Upper lobe of left lung (tissue), 6 donors: ENCODE measurements at regions not wholly inside any gene's neighbourhood (a gene's known extent, or its start where the extent isn't known, plus 50 kb on each side); places are given as distances from the start of the nearest gene placed in this dataset.

ENCODE experiments used
- ATAC-seq, 2 donors: fragments of 200-7000 bp; cut with Tn5 transposase; one replicate each; pipeline ENCODE4 v1.9.1; 2022; ENCODE audit warnings: mild to moderate bottlenecking in 2 of 2, moderate library complexity in 2 of 2; ENCODE audit not compliant: low FRiP score in 2 of 2
- DNase-seq, 2 donors: peaks; one replicate each; pipeline ENCODE4 v3.0.0-alpha.2; 2019 to 2020
- H3K27ac ChIP-seq, 4 donors: fragments of 200-600 bp; sonication (generic); one replicate each; pipeline ENCODE4 v1.5.1; 2016 to 2019
- H3K27me3 ChIP-seq, 4 donors: fragments of 200-600 bp; sonication (generic); one replicate each; pipeline ENCODE4 v1.5.1; 2017 to 2019
- H3K36me3 ChIP-seq, 4 donors: fragments of 200-600 bp; sonication (generic); one replicate each; pipeline ENCODE4 v1.5.1; 2016 to 2019
- H3K4me1 ChIP-seq, 4 donors: fragments of 200-600 bp; sonication (generic); one replicate each; pipeline ENCODE4 v1.5.1; 2018 to 2019
- H3K4me3 ChIP-seq, 4 donors: fragments of 200-600 bp; sonication (generic); one replicate each; pipeline ENCODE4 v1.5.1; 2017 to 2019; ENCODE audit warnings: mild to moderate bottlenecking in 2 of 4, moderate library complexity in 1 of 4
- H3K9me3 ChIP-seq, 4 donors: fragments of 200-600 bp; sonication (generic); one replicate each; pipeline ENCODE4 v1.5.1; 2018 to 2019
- EP300 ChIP-seq, 4 donors: sonication (generic); formaldehyde crosslinking; IDR thresholded peaks; one replicate each; pipeline ENCODE4 v1.5.1; 2017; ENCODE audit warnings: antibody characterized with exemption in 4 of 4, control low read depth in 2 of 4
- POLR2A ChIP-seq, 4 donors: fragments of 450-650 bp; IDR thresholded peaks; one replicate each; pipeline ENCODE4 v1.5.1; 2016 to 2017; ENCODE audit warnings: antibody characterized with exemption in 4 of 4, mild to moderate bottlenecking in 2 of 4
- POLR2AphosphoS5 ChIP-seq, 2 donors: sonication (generic); formaldehyde crosslinking; IDR thresholded peaks; one replicate each; pipeline ENCODE4 v1.5.1; 2017; ENCODE audit warnings: antibody characterized with exemption in 2 of 2
- WGBS, 2 donors: methylation state at CpG; one replicate each; pipeline ENCODE4 v1.1.5; 2017 to 2018; 5-methylcytosine and 5-hydroxymethylcytosine counted together
- small RNA-seq, 4 donors: library from RNA; depleted of rRNA; stranded (forward); fragments of <200 nt; gene quantifications; one replicate each; pipeline ENCODE3, GENCODE V24; 2016
- TF ChIP-seq, protein P1 (sequence below), 6 experiments: fragments of 450-650 bp in 4 of 6; fragments of 200-600 bp in 2 of 6; sonication (generic) in 2 of 6; IDR thresholded peaks; one replicate each; pipeline ENCODE4 v1.5.1; 2016 to 2019; ENCODE audit warnings: antibody characterized with exemption in 6 of 6
- donor health status: DM: no; HTN: no; CAD: no; lungs with moderate emphysema.
- donor health status: DM: no; HTN: yes; CAD: no; lungs with severe emphysema.

- peaks cover 0 to 41% (median 10%) of the 10 kb centered on the region in 4 donors for H3K36me3 ChIP-seq
- DNase-seq: no peak
- WGBS, 2 donors: 79 to 86% methylated on average over 6 of the region's 6 CpGs
These were observed 180.8 kb downstream of the KATNIP start for GRCh38 chr16:27730661-27731210.

GRCh38 chr16:27735031-27735430 lies 185.1 kb downstream of the KATNIP start:
- Histone ChIP-seq H3K27ac (no peak overlapping the region), H3K4me3 (no peak overlapping the region), H3K27me3 (no peaks in the 10 kb centered on the region), H3K4me1 (no peaks in the 10 kb centered on the region), H3K9me3 (no peaks in the 10 kb centered on the region), H3K36me3 (peaks cover 0 to 30% (median 2%) of the 10 kb centered on the region in 4 donors)
- no peak for TF ChIP-seq POLR2AphosphoS5 (IDR thresholded peaks at IDR 0.05)
- TF ChIP-seq EP300 (IDR thresholded peaks at IDR 0.05): no peak
- TF ChIP-seq, protein P1, sequence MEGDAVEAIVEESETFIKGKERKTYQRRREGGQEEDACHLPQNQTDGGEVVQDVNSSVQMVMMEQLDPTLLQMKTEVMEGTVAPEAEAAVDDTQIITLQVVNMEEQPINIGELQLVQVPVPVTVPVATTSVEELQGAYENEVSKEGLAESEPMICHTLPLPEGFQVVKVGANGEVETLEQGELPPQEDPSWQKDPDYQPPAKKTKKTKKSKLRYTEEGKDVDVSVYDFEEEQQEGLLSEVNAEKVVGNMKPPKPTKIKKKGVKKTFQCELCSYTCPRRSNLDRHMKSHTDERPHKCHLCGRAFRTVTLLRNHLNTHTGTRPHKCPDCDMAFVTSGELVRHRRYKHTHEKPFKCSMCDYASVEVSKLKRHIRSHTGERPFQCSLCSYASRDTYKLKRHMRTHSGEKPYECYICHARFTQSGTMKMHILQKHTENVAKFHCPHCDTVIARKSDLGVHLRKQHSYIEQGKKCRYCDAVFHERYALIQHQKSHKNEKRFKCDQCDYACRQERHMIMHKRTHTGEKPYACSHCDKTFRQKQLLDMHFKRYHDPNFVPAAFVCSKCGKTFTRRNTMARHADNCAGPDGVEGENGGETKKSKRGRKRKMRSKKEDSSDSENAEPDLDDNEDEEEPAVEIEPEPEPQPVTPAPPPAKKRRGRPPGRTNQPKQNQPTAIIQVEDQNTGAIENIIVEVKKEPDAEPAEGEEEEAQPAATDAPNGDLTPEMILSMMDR (IDR thresholded peaks at IDR 0.05): no peak
- no peak for TF ChIP-seq POLR2A (IDR thresholded peaks at IDR 0.05)
- DNase-seq (no peak), ATAC-seq (no peak)
- WGBS, 2 donors: 90 to 93% methylated on average over 5 of the region's 5 CpGs

More at GRCh38 chr16:27730661-27731210, 180.8 kb downstream of the KATNIP start:
- Histone ChIP-seq H3K9me3 (no peaks in the 10 kb centered on the region), H3K27ac (no peak overlapping the region), H3K4me1 (peaks cover 0 to 14% (median 0%) of the 10 kb centered on the region in 4 donors), H3K27me3 (no peaks in the 10 kb centered on the region), H3K4me3 (no peak overlapping the region)
- TF ChIP-seq POLR2AphosphoS5 (IDR thresholded peaks at IDR 0.05): no peak
- no peak for TF ChIP-seq EP300 (IDR thresholded peaks at IDR 0.05)
- TF ChIP-seq, protein P1 (IDR thresholded peaks at IDR 0.05): no peak
- no peak for TF ChIP-seq POLR2A (IDR thresholded peaks at IDR 0.05)
- no peak for ATAC-seq

DNA sequence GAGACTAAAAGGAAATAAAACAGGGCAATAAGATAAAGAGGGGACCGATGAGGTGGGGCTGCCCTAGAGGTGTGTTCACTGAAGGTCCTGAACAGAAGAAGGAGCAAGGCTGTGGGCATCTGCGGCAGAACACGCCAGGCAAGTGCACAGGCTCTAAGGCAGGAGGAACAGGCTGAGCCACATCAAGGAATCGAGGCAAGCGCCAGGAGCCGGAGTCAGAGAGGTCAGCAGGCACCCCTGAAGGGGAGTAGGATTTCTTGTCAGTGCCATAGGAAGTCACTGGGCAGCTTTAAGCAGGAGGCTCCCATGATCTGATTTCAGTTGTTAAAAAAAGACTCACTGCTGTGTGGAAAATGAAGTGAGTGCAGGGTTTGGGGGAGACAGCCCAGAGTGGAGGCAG lies 186.5 kb downstream of the KATNIP start:
- H3K4me1 ChIP-seq: no peaks in the 10 kb centered on the region
- H3K36me3 ChIP-seq: peaks cover 0 to 33% (median 10%) of the 10 kb centered on the region in 4 donors
- H3K4me3 ChIP-seq: no peak overlapping the region
- no peak overlapping the region for H3K27ac ChIP-seq
- H3K27me3 ChIP-seq: no peaks in the 10 kb centered on the region
- ATAC-seq (no peak), DNase-seq (no peak)
- 93 to 94% methylated on average over 6 of the region's 6 CpGs for WGBS, 2 donors
- no peak for TF ChIP-seq POLR2AphosphoS5 (IDR thresholded peaks at IDR 0.05)
- TF ChIP-seq, protein P1 (IDR thresholded peaks at IDR 0.05): no peak
- TF ChIP-seq POLR2A (IDR thresholded peaks at IDR 0.05): no peak
- no peak for TF ChIP-seq EP300 (IDR thresholded peaks at IDR 0.05)
- H3K9me3 ChIP-seq: no peaks in the 10 kb centered on the region

- ATAC-seq: no peak
- Histone ChIP-seq H3K27me3 (no peaks in the 10 kb centered on the region), H3K4me1 (no peaks in the 10 kb centered on the region), H3K4me3 (no peak overlapping the region), H3K36me3 (peaks cover 0 to 41% (median 12%) of the 10 kb centered on the region in 4 donors), H3K27ac (no peak overlapping the region), H3K9me3 (no peaks in the 10 kb centered on the region)
- 88 to 90% methylated on average over 11 of the region's 11 CpGs for WGBS, 2 donors
- TF ChIP-seq POLR2AphosphoS5 (IDR thresholded peaks at IDR 0.05) (no peak), POLR2A (IDR thresholded peaks at IDR 0.05) (no peak), EP300 (IDR thresholded peaks at IDR 0.05) (no peak)
- TF ChIP-seq, protein P1 (IDR thresholded peaks at IDR 0.05): no peak
- no peak for DNase-seq
These were observed 187.6 kb downstream of the KATNIP start for GRCh38 chr16:27737513-27737912.

Small RNA genes lying in the stretch of these regions (small RNA-seq; reads per million reads assigned to genes)
- gene RF00019: 0 reads per million in 4 donors
